IMR-90 (cell line): ENCODE measurements at regions not wholly inside any gene's neighbourhood (a gene's known extent, or its start where the extent isn't known, plus 50 kb on each side); places are given as distances from the start of the nearest gene placed in this dataset.

Source experiments
- BHLHE40 ChIP-seq: fragments of 150-350 bp; IDR thresholded peaks from 2 replicates; pipeline ENCODE4 v1.6.1; 2016; ENCODE audit warnings: mild to moderate bottlenecking, low read depth, low read length
- CHD1 ChIP-seq: IDR thresholded peaks from 2 replicates; pipeline ENCODE4 v1.6.1; 2012; ENCODE audit warnings: low read depth, low read length, improper control_type of control experiment
- NFE2L2 ChIP-seq: fragments of 150-350 bp; IDR thresholded peaks from 2 replicates; pipeline ENCODE4 v1.6.1; 2016; ENCODE audit warnings: low read depth, mild to moderate bottlenecking, low read length
- POLR2A ChIP-seq: IDR thresholded peaks from 2 replicates; pipeline ENCODE4 v1.6.1; 2012; ENCODE audit warnings: mild to moderate bottlenecking, low read depth, low read length
- SMC3 ChIP-seq: fragments of 150-350 bp; IDR thresholded peaks from 2 replicates; pipeline ENCODE4 v1.6.1; 2016; ENCODE audit warnings: low read depth, mild to moderate bottlenecking, antibody characterized with exemption, low read length, moderate library complexity
- TF ChIP-seq, protein P1 (sequence below): conservative IDR thresholded peaks from 2 replicates; pipeline ENCODE4 v1.5.1; 2012; ENCODE audit warnings: mild to moderate bottlenecking, low read depth, low read length, improper control_type of control experiment
- TF ChIP-seq, protein P2 (sequence below): fragments of 150-350 bp; IDR thresholded peaks from 2 replicates; pipeline ENCODE4 v1.6.1; 2017; ENCODE audit warnings: mild to moderate bottlenecking, antibody characterized with exemption, low read length, low read depth

DNA sequence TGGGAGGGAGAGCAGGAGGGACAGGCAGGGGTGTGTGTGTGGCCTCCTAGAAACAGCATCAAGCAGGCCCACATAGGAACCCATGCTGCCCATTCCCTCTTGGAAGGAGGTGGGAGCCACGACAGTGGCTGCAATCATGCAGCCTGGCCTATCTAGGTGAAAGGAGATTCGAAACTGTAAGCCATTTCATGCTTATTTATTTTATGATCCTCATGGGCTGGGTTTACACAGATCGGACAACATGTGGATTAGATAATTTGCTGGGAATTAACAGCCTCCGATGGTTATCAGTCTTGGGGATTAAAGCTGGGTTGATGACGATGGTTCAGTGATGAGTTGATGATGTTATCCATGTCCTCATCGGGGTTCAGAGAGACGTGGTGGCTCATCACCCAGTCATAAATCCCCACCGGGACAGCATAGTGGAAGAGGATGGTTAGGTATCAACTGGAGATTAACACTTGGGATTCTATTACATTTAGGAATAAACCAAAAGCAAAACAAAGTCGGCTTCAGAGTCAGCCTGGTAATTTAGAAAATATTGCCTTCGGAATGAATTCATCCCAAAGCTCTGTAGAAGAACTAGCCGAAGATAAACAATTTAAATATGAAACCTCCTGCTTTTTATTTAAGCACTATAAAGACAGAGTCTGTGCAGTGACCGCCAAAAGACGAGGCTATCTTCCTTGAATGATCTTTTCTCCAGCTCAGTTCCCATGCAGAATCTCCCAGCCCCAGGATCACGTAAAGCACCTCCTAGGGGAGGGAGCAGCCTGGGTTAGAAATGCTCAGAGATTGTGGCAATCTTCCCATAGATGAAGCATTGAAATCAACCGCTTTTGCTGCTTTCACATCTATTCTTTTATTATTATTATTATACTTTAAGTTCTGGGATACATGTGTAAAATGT, 252.8 kb downstream of the FOXD2 start:
- TF ChIP-seq, protein P1, sequence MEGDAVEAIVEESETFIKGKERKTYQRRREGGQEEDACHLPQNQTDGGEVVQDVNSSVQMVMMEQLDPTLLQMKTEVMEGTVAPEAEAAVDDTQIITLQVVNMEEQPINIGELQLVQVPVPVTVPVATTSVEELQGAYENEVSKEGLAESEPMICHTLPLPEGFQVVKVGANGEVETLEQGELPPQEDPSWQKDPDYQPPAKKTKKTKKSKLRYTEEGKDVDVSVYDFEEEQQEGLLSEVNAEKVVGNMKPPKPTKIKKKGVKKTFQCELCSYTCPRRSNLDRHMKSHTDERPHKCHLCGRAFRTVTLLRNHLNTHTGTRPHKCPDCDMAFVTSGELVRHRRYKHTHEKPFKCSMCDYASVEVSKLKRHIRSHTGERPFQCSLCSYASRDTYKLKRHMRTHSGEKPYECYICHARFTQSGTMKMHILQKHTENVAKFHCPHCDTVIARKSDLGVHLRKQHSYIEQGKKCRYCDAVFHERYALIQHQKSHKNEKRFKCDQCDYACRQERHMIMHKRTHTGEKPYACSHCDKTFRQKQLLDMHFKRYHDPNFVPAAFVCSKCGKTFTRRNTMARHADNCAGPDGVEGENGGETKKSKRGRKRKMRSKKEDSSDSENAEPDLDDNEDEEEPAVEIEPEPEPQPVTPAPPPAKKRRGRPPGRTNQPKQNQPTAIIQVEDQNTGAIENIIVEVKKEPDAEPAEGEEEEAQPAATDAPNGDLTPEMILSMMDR: no peak
- no peak for TF ChIP-seq NFE2L2
- TF ChIP-seq CHD1: no peak
- TF ChIP-seq SMC3: no peak
- TF ChIP-seq, protein P2, sequence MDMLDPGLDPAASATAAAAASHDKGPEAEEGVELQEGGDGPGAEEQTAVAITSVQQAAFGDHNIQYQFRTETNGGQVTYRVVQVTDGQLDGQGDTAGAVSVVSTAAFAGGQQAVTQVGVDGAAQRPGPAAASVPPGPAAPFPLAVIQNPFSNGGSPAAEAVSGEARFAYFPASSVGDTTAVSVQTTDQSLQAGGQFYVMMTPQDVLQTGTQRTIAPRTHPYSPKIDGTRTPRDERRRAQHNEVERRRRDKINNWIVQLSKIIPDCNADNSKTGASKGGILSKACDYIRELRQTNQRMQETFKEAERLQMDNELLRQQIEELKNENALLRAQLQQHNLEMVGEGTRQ: no peak
- TF ChIP-seq POLR2A: no peak
- TF ChIP-seq BHLHE40: no peak
